Urothelium cell line (cell line): ENCODE measurements at regions not wholly inside any gene's neighbourhood (a gene's known extent, or its start where the extent isn't known, plus 50 kb on each side); places are given as distances from the start of the nearest gene placed in this dataset.

Source experiments
- DNase-seq: peaks from one replicate; pipeline ENCODE4 v3.0.0; 2011; ENCODE audit warnings: low spot score, mixed read lengths
- FAIRE-seq: peaks from 2 replicates; lab custom pipeline; 2011; peaks lifted over from hg19 to GRCh38; lab: Jason Lieb, UNC

DNA sequence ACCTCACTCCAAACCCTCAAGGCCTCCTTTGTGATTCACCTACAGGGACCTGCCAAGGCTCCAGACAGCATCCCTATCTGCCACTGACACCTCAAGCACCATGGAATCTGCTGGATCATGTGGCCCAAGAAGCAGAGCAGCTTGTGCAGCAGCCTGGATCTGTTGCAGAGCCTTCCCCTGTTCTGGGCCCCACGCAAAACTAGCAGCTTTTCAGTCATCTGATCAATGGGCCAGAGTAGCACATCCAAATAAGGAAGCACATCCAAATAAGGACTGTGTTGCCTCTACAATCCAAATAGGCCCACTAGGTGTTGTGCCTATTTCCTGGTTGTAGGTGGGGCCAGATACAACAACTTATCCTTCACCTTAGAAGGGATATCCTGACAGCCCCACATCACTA lies 97.1 kb upstream of the GNAO1 start:
- DNase-seq, result no peak
- FAIRE-seq, result no peak

DNA sequence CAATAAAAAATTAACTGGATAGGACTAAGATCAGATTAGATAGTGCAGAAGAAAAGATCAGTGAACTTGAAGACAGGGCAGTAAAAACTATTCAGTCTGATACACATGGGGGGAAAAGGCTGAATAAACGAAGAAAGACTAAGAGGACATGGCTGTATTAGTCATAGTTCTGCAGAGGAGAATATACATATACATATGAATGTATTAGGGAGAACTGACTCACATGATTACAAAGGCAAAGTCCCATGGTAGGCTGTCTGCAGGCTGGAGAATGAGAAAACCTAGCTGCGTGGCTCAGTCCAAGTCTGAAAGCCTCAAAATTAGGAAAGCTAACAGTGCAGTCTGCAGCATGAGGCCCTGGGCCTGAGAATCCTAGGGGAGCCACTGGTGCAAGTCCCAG lies 98.2 kb upstream of the GNAO1 start:
- FAIRE-seq, result no peak

DNA sequence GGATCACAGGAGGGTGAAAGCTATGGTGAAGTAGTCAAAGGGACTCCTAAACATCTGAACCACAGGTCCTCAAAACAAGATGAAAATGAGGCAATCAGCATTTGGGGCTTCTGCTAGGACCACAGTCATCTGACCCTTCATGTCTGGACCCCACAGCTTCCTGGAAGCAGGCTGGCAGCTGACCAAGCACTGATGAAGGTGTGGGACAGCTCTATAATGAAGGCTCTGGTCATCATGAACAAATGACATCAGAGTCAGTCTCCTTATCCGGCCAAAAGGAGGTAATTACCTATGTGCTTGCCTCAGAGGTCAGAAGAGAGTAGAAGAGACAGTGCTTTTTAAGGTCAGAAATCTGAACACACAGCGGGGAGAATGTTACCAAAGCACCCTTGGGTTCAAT lies 101.2 kb upstream of the GNAO1 start:
- FAIRE-seq, result no peak
- no peak for DNase-seq

More for the DNA sequence above, 98.2 kb upstream of the GNAO1 start:
- no peak for DNase-seq

DNA sequence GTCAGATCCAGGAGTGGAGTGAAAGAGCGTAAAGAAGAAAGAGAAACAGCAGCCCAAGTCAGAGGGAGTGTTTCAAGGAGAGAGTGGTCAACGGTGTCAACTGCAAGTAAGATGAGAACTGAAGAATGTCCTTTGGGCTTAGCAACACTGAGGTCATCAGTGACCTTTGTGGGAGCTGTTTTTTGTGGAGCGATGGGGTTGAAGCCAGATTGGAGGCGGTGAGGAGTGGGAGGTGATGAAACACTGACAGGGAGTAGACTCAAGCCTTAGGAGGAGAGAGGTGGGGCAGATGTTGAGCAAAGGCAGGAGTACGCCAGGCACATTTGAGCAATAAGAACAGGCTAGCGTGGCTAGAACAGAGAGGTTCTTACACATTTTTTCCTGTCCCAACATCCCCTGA lies 103.7 kb upstream of the GNAO1 start:
- FAIRE-seq (no peak), DNase-seq (no peak)

DNA sequence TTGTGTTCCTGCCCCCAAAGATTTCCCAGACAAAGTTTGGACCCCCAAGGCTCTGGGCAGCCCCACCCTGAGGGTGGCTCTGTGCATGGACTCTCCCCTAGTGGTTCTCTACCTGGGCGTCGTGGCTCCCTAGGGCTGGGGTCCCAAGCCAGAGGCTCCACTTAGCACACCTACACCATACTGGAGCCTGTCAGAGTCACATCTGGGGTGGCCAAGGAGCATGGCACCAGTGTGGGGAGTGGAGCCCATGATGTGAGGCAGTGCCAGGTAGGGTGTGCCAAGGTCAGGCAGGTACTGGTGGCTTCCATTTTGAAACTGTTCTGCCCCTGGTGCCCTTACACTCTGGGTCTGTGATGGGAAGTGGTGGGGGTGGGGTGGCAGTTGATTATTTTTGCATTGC lies 109.9 kb upstream of the GNAO1 start:
- no peak for FAIRE-seq

DNA sequence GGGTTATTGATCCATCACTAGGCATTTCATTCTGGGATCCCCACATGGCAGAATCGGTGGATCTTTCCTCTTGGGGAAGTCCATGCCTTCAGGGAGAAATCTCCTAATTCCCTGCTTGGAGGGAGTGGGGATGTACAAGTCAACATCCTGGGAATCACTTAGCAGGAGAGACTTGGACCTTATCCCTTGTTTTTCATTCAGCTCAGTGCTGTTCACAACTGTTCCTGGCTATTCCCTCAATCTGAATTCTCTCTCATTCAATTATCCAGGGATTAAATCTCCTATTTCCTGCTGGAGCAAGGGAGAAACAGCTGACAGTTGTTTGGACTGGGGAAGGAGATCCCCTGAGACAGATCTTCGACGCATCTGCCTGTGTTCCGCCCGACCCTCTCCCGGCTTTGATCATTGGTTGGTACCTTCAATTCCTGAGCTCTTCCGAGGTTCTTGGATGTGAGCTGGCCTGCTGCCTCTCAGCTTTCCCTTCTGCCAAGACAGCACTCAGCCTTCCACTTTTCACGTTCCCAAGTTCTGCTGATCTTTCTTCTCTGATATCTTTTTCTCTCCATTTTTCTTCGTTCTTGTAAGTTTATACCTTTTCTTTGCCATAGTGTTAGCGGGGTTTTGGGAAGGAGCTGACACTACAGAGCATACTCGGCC lies 115.4 kb upstream of the GNAO1 start:
- FAIRE-seq (no peak), DNase-seq (no peak)

More for the DNA sequence above, 109.9 kb upstream of the GNAO1 start:
- DNase-seq, result no peak

DNA sequence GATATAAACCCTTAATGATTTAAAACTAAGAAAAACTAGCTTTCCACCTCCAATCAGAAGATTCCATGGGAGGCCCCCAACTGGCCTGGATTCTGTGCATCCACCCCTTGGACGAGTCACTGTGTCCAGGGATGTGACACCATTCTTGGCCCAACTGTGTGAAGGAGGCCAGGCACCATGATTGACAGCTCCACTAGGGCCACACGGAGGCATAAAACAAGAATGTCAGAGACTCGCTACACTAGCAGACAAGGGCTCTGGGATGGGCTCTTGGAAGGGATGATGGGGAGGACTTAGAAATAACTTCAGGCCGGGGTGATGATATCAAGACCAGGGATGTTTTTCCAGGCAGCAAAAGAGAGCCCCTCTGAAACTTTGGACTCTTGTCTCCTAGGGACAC lies 117.8 kb upstream of the GNAO1 start:
- FAIRE-seq (no peak), DNase-seq (no peak)

DNA sequence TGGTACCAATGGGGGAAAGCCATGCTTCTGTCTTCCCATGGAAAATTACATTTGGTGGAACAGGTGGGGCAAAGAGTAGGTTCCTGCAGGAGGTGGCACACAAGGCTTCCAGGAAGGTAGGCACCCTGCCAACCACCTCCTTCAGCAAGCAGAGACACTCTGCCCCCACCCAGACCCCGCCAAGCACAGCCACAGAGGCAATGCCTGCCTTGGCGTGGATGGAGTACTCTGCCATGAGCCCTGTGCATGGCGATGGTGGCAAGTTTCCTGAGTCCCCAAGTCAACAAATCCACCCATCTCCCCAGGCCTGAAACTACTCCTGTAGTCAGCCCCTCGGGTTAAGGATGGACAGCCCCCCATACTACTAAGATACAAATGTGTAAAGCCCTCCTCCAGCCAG lies 119.2 kb upstream of the GNAO1 start:
- DNase-seq (no peak), FAIRE-seq (no peak)

DNA sequence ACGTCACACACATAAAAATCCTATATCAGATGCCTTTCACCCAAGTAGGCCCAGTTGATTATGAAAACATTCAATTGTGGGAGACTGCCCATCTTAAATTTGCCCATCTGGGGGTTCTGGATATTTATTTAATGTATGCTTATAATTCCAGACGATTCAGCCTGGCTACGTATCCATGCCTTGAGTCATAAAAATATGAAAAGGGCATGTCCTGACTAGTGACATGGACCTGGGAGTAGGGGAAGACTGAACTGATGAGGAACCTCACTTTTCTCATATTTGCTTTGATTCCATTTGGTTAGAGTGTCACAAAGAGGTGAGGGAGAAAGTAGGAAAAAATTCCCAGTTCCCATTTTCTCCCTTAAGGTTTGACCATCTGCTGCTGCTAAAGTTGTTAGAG lies 122.5 kb upstream of the GNAO1 start:
- no peak for DNase-seq
- no peak for FAIRE-seq

DNA sequence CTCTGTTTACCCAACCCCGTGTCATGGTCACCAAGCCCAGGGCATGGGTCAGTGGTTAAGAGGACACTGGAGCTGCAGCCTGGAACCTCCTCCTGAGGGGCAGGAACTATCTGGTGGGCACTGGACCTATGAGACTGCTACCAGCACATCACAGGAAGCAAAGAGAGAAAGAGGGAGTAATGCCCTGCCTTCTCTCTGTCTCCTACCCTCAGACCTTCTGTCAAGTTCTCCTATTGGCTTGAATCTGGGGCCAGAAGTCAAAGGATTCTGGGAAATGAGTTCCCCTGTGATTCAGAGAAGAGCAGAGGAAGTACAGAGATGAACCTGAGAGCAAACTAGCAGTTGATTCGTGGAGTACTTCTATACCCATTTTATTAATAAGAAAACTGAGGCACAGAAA lies 123.0 kb upstream of the GNAO1 start:
- FAIRE-seq, result no peak

DNA sequence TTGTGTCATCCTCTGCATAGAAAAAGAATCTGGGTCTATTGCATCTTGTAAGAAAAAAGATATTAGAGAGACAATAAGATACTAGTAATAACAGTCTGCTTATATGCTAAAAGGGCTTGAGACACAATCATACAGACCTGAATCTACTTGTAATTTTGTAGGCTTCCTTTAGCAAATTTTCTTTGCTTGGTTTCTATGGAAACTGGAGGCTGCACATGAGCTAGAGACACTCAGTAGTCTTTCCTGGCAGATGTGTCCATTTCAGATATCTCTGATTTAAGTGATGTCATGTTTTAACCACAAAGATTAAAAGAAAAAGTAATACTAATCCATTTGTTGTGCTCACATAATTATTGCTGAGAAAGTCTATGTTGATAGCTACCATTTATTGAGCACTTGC lies 123.9 kb upstream of the GNAO1 start:
- FAIRE-seq (no peak), DNase-seq (no peak)

More for the DNA sequence above, 123.0 kb upstream of the GNAO1 start:
- DNase-seq, result no peak

DNA sequence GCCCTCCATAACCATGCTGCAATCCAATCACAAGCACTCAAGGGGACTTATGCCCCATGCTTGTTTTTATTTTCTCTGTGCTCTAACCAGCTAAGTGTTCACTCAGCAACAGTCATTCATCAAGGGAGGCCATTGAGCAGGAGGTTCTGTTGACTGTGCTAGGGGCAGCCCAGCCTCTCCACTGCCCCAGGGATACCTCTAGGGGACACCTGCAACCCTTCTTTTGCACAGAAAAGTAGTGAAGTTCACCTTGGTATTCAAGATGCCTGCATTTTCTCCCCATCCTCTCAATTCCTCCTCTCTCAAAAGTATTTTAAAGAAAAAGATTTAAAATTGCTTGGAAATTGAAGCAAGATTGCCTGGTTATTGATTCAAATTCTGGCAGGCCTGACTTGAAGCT lies 124.7 kb upstream of the GNAO1 start:
- no peak for DNase-seq
- FAIRE-seq, result no peak

DNA sequence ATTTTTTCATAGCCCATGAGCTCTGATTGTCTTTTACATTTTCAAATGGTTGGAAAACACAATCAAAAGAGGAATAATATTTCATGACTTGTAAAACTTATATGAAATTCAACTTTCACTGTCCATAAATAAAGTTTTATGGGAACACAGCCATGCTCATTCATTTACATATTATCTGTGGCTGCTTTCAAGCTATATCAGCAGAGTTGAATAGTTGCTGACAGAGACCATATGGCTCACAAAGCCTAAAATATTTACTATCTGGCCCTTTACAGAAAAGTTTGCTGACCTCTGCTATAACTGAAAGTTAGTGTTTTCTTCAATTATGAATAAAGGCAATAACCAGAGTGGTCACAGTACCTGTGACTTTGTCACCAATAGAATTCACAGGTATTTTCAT lies 128.2 kb upstream of the GNAO1 start:
- FAIRE-seq (no peak), DNase-seq (no peak)

DNA sequence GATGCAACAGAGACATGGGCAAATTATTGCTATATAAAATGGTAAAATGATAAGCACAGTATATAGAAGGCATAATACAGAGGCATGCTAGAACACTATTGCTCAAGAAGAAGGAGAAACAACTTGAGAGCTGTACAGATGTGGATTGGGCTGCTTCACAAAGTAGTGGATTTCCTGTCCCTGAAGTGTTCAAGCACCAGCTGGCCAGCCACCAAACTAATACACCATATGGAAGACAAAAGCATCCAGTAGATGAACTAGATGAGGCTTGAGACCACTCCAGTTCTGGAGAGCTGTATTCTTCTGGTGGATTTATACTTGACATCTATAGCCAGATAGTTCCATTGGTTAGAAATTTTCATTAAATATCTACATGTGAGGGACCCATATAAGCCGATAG lies 134.1 kb upstream of the GNAO1 start:
- FAIRE-seq (no peak), DNase-seq (no peak)

DNA sequence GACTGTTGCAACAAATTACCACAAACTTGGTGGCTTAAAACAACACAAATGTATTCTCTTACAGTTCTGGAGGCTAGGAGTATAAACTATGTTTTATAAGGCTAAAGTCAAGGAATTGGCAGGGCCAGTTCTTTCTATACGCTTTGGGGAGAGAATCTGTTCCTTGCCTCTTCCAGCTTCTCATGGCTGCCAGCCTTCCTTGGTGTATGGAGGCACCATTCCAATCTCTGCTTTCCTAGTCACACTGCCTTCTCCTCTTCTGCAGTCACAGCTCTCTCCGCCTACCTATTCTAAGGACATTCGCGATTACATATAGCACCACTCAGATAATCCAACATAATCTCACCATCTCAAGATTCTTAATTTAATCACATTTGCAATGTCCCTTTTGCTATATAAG lies 140.4 kb upstream of the GNAO1 start:
- FAIRE-seq (no peak), DNase-seq (no peak)

DNA sequence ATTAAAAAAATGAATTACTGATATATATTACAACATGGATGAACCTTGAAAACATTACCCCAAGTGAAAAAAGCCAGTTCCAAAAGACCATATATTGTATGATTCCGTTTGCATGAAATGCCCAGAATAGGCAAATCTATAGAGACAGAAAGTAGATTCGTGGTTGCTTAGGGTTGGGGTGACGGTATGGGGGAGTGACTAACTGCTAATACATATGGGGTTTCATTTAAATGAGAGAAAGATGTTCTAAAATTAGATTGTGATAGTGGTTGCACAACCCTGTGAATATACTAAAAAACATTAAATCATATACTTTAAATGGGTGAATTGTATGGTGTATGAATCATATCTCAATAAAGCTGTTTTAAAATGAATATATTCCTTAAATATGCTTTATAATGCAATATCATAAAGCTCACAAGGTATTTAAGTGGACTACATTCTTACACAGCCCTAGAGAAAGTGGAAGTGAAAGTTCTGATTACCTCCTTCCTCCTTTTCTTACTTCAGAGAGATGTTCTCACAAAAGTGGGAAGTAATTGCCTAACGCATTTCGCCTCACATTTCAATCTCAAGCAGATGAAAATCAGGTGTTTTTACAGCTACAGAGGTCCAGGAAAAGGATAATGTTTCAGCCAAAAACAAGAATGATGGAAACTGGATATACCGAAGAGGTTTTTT lies 142.7 kb upstream of the GNAO1 start:
- DNase-seq (no peak), FAIRE-seq (no peak)

DNA sequence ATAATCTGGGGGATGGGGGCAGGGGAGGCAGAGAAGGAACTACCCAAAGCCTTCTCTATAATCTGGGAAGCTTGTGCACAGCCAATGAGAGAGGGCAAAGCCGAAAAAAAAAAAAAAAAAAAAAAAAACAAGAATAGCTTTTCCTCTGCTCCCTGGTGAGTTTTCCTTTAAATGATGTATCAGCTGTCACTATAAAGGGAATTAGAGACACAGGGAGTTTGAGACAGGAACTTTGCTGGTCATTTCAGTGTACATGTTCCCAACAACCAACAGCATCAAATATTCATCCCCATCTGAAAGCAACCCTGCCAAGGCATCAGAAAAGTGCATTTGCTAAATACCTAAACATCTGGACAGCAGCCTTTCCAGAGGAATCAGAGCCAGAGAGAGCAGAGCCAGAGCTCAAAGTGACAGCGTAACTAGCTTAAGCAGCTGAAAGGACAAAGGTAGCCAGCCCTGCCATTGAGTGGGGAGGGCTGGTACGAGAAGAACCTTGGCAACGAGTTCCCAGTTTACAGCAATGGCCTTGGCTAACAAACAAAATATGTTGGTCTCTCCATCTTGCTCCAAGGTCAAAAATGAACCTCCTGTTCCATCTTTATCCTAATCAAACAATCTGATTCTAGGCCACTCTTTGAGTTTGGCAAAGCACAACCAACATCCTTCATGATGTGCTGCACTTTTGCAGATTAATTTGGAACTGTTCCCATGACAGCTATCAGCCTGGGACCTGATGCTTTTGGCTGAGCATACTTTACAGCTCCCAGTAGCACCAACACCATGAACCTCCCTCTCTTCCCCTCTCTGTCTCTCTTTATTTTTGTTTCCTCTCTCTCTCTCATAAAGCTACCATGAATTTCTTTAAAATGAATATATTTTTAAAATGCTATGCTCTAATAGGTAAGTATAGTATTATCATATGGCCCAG lies 143.7 kb upstream of the GNAO1 start:
- FAIRE-seq (no peak), DNase-seq (no peak)

DNA sequence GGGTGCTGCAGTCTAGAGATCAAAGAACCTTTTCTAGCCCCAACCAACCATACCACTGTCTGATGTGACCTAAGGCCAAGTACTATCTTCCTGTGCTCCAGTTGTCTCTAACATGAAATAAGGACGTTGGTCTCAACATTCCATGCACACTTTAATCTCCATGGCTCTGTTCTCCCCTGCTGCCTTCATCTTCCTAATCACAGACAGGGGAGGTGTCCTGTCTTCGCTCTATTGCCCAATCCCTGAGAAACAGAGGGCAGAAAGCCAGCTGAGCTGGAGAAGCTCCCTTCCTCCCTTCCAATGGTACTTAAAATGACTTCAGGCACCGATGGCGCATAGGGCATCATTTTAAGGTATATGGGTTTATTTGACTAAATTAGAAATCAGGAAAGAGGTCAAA lies 148.9 kb upstream of the GNAO1 start:
- DNase-seq (no peak), FAIRE-seq (no peak)

DNA sequence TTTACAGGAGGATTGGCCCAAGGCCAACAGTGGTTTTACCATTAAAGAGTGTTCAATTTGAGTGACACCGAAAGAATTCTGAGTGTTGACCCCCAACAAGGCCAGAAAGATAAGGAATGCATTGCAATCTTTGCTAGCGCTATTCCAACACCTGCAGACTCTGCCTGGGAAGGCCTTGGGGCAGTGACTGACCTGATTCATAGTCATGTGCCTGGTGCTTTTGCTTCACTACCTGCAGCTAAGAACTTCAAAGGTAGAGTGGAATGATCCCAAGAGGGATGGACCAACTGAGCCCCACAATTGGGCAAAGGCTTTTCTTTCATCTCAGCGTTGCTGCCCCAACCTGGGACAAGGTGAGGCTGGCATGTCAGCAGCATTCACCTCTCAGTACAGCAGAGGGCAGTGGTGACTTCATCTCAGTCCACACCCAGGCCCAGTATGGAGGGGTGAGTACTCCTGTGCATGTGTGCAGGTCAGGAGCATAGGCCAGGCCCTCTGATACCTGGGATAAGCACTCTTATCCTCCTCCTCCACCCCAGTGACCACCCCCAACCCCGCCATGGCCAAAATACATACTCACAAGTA lies 149.6 kb upstream of the GNAO1 start:
- FAIRE-seq (no peak), DNase-seq (peak; percentile 19)

DNA sequence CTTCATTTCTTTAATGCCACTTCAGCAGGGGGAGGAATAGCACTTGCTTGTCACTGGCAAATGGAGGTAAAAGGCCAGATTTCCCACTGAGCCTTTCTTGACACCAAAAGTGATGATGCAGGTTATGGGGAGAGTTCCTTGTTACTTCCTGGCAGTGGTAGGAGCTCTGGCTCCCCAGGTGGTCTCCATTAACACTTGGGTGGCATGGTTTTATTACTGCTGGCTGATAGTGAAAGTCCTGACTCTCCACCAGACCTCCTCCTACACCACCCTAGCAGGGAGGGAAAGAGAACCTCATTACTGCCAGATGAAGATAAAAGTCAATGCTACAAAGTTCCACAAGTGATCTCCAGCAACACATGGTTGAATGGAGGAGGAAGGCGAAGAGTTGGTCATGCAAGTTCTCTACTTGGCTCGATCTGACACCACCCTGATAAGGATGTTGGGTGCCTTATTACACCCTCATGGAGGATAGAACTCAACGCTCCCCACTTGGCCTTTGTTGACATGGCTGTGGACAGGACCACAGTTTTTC lies 152.7 kb upstream of the GNAO1 start:
- FAIRE-seq (no peak), DNase-seq (no peak)

DNA sequence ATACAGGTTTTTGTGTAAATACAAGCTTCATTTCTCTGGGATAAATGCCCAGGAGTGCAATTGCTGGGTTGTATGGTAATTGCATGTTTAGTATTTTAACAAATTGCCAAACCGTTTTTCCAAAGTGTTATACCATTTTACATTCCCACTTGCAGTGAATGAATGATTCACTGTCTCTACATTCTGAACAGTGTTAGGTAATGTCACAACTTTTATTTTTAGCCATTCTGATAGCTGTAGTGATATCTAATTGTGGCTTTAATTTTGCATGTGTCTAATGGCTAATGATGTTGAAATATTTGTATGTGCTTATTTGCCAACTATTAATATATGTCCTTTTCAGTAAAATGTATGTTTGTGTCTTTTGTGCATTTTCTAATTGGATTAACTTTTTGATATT lies 156.9 kb upstream of the CES5A start:
- DNase-seq (no peak), FAIRE-seq (no peak)
